Aorta (tissue), 5 donors: ENCODE measurements at regions not wholly inside any gene's neighbourhood (a gene's known extent, or its start where the extent isn't known, plus 50 kb on each side); places are given as distances from the start of the nearest gene placed in this dataset.
A peak's percentile ranks its signal among the peaks of the same experiment; 100 is the strongest.

Experiments
- ATAC-seq: fragments of 200-7000 bp; cut with Tn5 transposase; one replicate; pipeline ENCODE4 v1.9.1; 2022; ENCODE audit warnings: moderate library complexity; ENCODE audit not compliant: low FRiP score
- DNase-seq, 2 donors: peaks; one replicate each; pipeline ENCODE4 v3.0.0-alpha.2; 2020
- H3K27ac ChIP-seq, 2 donors: one replicate each; pipeline ENCODE4 v1.5.1; 2013; ENCODE audit warnings: low read length in 2 of 2, mild to moderate bottlenecking in 2 of 2, moderate library complexity in 2 of 2, control low read depth in 1 of 2, inconsistent platforms in 1 of 2, low read depth in 1 of 2
- H3K27me3 ChIP-seq, 2 donors: one replicate each; pipeline ENCODE4 v1.6.1; 2013; ENCODE audit warnings: control low read depth in 1 of 2, low read length in 1 of 2, mild to moderate bottlenecking in 1 of 2, moderate library complexity in 1 of 2; ENCODE audit not compliant: insufficient read depth in 2 of 2, control insufficient read depth in 1 of 2
- H3K36me3 ChIP-seq, 2 donors: one replicate each; pipeline ENCODE4 v1.6.1; 2013; ENCODE audit warnings: control low read depth in 1 of 2, low read length in 1 of 2, mild to moderate bottlenecking in 1 of 2; ENCODE audit not compliant: insufficient read depth in 2 of 2, control insufficient read depth in 1 of 2
- H3K4me1 ChIP-seq, 2 donors: one replicate each; pipeline ENCODE4 v1.6.1; 2013; ENCODE audit warnings: low read length in 2 of 2, control low read depth in 1 of 2, mild to moderate bottlenecking in 1 of 2, moderate library complexity in 1 of 2; ENCODE audit not compliant: insufficient read depth in 2 of 2, control insufficient read depth in 1 of 2
- H3K4me3 ChIP-seq, 2 donors: one replicate each; pipeline ENCODE4 v1.5.1; 2013; ENCODE audit warnings: low read length in 2 of 2, control low read depth in 1 of 2, mild to moderate bottlenecking in 1 of 2
- H3K9me3 ChIP-seq: one replicate; pipeline ENCODE4 v1.6.1; 2013; ENCODE audit warnings: mild to moderate bottlenecking, low read length; ENCODE audit not compliant: control insufficient read depth
- whole genome bisulfite sequencing, 2 donors: extraction: QIAGEN DNeasy Blood & Tissue Kit; methylation state at CpG; one replicate each; pipeline ENCODE4 v1.1.7; 2013; 5-methylcytosine and 5-hydroxymethylcytosine counted together
- intact Hi-C, 2 donors: fragments of 100-400 bp; cut with DNase I; formaldehyde crosslinking; loops; one replicate each; pipeline versions ENCODE4 v1.14.2 to v1.15.0; 2022
- donor health status: healthy with polysubstance abuse.
- donor health status: Bipolar disorder and iron deficiency.
- donor health status: DM: no; HTN: no; CAD: no.
- donor health status: DM: no; HTN: no; CAD: no.
- donor health status: DM: yes; HTN: yes; CAD: no.

DNA sequence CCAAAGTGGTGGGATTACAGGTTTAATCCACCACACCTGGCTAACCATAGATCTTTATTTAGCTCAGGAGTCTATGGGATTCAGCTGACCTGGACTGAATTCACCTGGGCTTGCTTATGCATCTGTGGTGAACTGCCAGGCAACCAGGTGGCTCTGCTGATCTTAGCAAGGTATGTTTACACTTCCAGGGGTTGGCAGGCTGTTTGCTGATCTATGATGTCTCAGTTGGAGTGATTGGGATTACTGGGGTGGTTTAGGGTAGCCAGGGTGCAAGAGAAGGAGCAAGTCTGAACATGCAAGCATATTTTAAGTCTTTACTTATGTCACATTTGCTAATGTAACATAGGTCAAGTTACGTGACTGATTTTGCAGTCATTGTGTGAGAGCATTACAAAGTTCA, 63.6 kb upstream of the JAK2 start:
- Histone ChIP-seq H3K4me1 (peaks cover 8 to 9% of the 10 kb centered on the region in 2 donors), H3K36me3 (no peaks in the 10 kb centered on the region), H3K27me3 (no peaks in the 10 kb centered on the region), H3K4me3 (no peak overlapping the region), H3K27ac (no peak overlapping the region), H3K9me3 (no peaks in the 10 kb centered on the region)
- WGBS, 2 donors: 94 to 97% methylated on average over 1 of the region's 1 CpG
- ATAC-seq: no peak
- intact Hi-C loops: no loop called here
- DNase-seq: no peak

DNA sequence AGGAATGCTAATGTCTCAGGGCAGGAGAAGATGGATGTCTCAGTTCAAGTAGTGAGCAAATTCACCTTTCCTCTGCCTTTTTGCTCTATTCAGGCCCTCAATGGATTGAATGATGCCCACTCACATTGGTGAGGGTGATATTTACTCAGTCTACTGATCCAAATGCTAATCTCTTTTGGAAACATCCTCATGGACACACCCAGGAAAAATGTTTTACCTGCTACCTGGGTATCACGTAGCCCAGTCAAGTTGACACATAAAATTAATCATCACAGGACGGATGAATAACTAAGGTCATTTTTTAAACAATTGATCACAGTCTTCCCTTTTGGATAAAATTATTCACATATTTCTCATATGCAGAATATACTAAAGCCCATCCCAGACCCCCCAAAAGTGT, 63.0 kb upstream of the JAK2 start:
- H3K27me3 ChIP-seq: no peaks in the 10 kb centered on the region
- DNase-seq: no peak
- intact Hi-C loops: no loop called here
- H3K4me1 ChIP-seq: peaks cover 8 to 12% of the 10 kb centered on the region in 2 donors
- WGBS, 2 donors: 97 to 98% methylated on average over 2 of the region's 2 CpGs
- H3K36me3 ChIP-seq: no peaks in the 10 kb centered on the region
- H3K9me3 ChIP-seq: no peaks in the 10 kb centered on the region
- ATAC-seq: no peak
- no peak overlapping the region for H3K27ac ChIP-seq
- H3K4me3 ChIP-seq: no peak overlapping the region

DNA sequence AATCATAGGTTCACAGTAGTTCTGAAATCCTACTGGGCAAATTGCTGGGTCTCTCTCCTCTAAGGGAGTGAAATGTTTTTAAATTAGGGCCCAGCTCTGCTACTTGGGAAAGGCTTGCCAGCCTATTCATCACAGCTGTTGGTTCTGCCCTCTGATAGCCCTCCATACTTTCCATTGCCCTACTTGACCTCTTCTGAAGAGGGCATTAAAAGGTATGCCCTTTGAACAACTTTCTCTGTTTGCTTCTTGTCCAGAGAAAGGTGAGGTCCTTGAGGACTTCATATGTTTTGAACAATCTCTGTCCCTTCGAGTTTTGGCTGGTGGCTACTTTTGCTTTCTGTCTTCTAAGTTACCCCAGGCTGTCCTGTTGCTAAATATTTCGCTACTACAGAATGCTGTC, 62.3 kb upstream of the JAK2 start:
- no peaks in the 10 kb centered on the region for H3K27me3 ChIP-seq
- no peak overlapping the region for H3K4me3 ChIP-seq
- no peaks in the 10 kb centered on the region for H3K9me3 ChIP-seq
- no peaks in the 10 kb centered on the region for H3K36me3 ChIP-seq
- DNase-seq (no peak), ATAC-seq (no peak)
- WGBS, 2 donors: 63 to 65% methylated on average over 2 of the region's 2 CpGs
- intact Hi-C loops: no loop called here
- peaks cover 8 to 12% of the 10 kb centered on the region in 2 donors for H3K4me1 ChIP-seq
- peak overlapping the region; percentile 64 to 65 for H3K27ac ChIP-seq

DNA sequence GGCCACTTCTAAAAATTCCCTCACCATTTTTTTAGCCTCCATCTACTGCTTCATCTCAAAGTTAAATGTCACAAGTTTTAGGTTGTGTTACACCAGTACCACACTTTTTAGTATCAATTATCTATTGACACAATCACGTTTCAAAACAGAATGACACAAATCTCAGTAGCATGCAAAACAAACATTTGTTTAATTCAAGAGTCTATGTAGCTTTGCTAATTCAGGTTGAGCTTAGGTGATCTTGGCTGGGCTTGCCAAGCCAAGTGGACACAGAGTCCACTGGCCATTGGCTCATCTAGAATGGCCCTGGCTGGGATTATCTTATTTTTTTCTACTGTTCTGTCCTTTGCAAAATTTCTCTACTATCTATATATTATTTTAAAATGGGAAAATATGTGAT, 61.9 kb upstream of the JAK2 start:
- intact Hi-C loops: no loop called here
- H3K27ac ChIP-seq: peak overlapping the region; percentile 59 to 65
- DNase-seq (no peak), ATAC-seq (no peak)
- H3K9me3 ChIP-seq: no peaks in the 10 kb centered on the region
- peaks cover 8 to 12% of the 10 kb centered on the region in 2 donors for H3K4me1 ChIP-seq
- no peaks in the 10 kb centered on the region for H3K27me3 ChIP-seq
- 60 to 68% methylated on average over 1 of the region's 1 CpG for WGBS, 2 donors
- H3K36me3 ChIP-seq: no peaks in the 10 kb centered on the region
- H3K4me3 ChIP-seq: no peak overlapping the region

DNA sequence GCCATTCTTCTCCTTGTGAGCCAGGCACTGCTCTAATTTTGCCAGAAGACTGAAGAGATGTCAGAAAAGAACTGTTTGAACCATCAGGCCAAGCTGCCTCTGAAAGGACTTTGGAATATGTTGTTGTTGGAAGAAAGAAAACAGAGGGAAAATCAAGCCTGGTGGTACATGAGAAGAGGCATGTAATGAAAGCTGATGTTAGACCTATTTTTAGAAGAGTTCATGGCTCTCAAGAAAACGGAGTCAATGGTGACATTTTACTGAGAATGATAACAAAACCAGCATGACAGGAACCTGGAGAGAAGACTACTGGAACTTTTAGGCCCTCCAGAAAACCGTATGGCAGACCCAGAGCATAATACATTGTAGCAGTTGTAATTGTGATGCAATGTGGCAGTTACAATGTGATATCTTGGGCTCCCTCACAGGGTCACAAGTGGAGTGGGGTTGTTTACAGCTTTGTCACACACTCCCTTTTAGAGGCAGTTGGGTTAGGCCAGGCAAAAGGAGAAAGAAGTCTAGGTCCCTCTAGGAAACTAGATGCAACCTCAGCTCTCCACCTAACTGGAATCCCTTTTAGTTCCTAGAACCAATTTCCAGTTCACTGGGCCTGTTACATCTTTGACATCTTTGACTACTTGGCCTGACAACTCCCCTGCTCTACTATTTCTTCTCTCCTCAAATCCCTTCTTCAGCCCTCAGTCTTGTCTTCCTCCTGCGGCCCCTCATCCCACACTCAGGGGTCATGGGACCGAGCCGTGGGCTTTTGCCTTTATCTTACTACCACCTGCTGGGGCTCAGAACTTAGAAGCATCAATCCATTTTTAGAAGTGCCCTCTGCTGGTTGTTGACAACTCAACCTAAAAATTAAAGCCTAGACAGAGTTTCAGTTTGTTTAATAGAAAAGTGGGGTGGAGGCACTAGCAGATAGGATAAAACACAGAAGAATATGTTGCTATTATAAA, 61.2 kb upstream of the JAK2 start:
- Histone ChIP-seq H3K4me3 (no peak overlapping the region), H3K36me3 (no peaks in the 10 kb centered on the region), H3K9me3 (no peaks in the 10 kb centered on the region), H3K27me3 (no peaks in the 10 kb centered on the region), H3K4me1 (peaks cover 8 to 12% of the 10 kb centered on the region in 2 donors), H3K27ac (peak overlapping the region; percentile 86 to 92)
- intact Hi-C loops: no loop called here
- ATAC-seq (peak; percentile 67), DNase-seq (no peak)
- WGBS, 2 donors: 42 to 43% methylated on average over 5 of the region's 5 CpGs

DNA sequence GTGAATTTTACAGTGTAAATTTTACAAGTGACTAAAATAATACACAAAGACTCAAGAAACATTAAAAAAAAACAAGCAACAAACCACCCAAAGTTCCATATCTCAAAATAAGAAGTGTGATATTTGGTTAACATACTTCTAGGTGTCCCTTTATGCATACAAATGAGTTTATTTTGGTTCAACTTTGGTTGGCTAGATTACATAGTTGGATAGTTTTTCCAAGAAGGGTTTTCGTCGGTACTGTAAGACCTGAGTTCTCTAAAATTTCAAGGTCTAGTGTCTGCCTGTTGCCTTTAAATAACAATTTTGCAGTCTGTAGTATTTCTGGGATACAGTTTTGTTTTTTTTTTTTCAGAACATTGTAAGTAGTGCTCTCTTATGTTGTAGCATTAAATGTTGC, 58.8 kb upstream of the JAK2 start:
- Histone ChIP-seq H3K27ac (peak overlapping the region in 1 of 2 donors; percentile 43), H3K36me3 (no peaks in the 10 kb centered on the region), H3K27me3 (no peaks in the 10 kb centered on the region), H3K4me1 (peaks cover 8 to 12% of the 10 kb centered on the region in 2 donors), H3K9me3 (no peaks in the 10 kb centered on the region), H3K4me3 (no peak overlapping the region)
- intact Hi-C loops: no loop called here
- ATAC-seq: no peak
- no peak for DNase-seq
- WGBS, 2 donors: 13 to 20% methylated on average over 2 of the region's 2 CpGs

DNA sequence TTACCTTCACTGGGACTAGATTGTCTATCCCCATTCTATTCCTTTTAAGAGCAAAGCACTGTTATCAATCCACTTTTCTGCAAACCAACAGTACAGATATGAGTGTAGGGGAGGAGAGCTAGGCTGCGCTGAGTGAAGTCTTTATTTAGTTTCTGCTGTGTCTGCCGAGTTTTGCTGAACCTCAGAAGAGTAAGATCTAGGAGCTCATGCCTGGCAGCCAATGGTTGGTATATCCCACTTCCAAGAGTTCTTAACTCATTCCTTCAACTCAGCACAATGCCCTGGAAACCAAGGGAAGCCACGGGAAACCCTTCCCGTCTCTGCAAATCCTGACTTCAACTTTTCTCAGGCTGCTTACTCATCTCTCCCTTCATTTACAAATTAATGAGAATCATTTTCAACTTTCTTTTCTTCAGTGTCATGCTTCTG, 58.0 kb upstream of the JAK2 start:
- Histone ChIP-seq H3K4me3 (no peak overlapping the region), H3K27ac (peak overlapping the region; percentile 49 to 81), H3K27me3 (no peaks in the 10 kb centered on the region), H3K36me3 (no peaks in the 10 kb centered on the region), H3K4me1 (peaks cover 8 to 12% of the 10 kb centered on the region in 2 donors), H3K9me3 (no peaks in the 10 kb centered on the region)
- ATAC-seq: no peak
- 4% methylated on average over 4 of the region's 4 CpGs for WGBS, 2 donors
- DNase-seq: no peak
- intact Hi-C loops: no loop called here

DNA sequence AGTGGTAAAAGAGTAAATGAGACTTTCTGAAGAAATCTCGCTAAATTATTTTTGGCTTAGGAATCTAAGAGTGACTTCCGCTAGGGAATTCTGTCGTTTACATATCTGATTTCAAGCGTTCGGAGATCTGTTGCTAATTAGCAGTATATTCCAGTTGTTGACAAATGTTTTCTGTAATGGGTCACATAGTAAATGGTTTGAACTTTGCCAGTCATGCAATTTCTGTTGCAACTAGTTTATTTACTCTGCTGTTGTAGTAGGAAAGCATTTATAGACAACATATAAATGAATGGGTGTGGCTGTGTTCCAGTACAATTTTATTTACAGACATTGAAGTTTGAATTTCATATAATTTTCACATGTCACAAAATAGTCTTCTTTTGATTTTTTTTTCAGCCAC, 57.4 kb upstream of the JAK2 start:
- intact Hi-C loops: no loop called here
- ATAC-seq: no peak
- 42 to 54% methylated on average over 5 of the region's 5 CpGs for WGBS, 2 donors
- no peaks in the 10 kb centered on the region for H3K27me3 ChIP-seq
- peaks cover 11 to 12% of the 10 kb centered on the region in 2 donors for H3K4me1 ChIP-seq
- no peaks in the 10 kb centered on the region for H3K9me3 ChIP-seq
- DNase-seq: no peak
- no peaks in the 10 kb centered on the region for H3K36me3 ChIP-seq
- no peak overlapping the region for H3K4me3 ChIP-seq
- peak overlapping the region in 1 of 2 donors; percentile 9 for H3K27ac ChIP-seq

DNA sequence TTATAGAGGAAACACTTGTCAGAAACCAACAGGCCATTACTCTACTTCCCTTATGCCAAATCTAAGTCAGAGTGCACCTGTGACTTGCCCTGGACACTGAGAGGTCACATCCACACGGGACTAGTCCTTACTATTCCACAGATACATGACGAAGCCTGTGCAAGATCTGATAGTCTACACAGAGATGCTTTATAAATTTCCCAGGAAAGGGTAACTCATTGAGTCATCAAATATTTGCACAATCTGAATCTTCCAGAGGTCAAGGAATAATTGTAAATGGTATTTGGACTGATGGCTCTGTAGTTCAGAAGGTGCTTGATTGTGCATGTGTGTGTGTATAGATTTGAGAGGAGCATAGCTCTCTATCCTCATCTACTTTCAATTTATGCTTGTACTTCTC, 55.2 kb upstream of the JAK2 start:
- no peak overlapping the region for H3K4me3 ChIP-seq
- H3K4me1 ChIP-seq: peaks cover 4 to 5% of the 10 kb centered on the region in 2 donors
- ATAC-seq (no peak), DNase-seq (no peak)
- H3K27ac ChIP-seq: no peak overlapping the region
- WGBS, 2 donors: 70 to 89% methylated on average over 2 of the region's 2 CpGs
- H3K27me3 ChIP-seq: no peaks in the 10 kb centered on the region
- intact Hi-C loops: no loop called here
- no peaks in the 10 kb centered on the region for H3K36me3 ChIP-seq
- no peaks in the 10 kb centered on the region for H3K9me3 ChIP-seq
